ENCODE measurements at regions not wholly inside any gene's neighbourhood (a gene's known extent, or its start where the extent isn't known, plus 50 kb on each side); places are given as distances from the start of the nearest gene placed in this dataset.

DNA sequence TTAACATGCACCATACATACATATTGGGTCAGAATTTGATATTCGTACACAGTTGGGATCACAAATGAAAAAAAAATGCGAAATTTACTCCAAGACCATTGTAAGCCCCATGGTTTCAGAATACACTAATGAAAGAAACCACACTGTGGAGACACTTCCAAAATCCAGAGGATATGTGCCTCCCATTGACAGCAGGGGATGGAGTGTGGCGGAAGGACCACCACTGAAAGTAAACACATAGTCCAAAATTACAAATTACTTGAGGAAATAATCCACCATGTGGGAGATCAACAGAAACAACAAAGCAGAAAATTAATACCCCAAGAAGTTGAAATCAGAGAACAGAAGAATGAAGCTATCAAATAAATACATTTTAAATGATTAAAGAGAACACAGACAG is 291.6 kb upstream of the PAPPA start:
- TF ChIP-seq POLR2A (IDR thresholded peaks at IDR 0.05), result no peak
- TF ChIP-seq, protein P1, sequence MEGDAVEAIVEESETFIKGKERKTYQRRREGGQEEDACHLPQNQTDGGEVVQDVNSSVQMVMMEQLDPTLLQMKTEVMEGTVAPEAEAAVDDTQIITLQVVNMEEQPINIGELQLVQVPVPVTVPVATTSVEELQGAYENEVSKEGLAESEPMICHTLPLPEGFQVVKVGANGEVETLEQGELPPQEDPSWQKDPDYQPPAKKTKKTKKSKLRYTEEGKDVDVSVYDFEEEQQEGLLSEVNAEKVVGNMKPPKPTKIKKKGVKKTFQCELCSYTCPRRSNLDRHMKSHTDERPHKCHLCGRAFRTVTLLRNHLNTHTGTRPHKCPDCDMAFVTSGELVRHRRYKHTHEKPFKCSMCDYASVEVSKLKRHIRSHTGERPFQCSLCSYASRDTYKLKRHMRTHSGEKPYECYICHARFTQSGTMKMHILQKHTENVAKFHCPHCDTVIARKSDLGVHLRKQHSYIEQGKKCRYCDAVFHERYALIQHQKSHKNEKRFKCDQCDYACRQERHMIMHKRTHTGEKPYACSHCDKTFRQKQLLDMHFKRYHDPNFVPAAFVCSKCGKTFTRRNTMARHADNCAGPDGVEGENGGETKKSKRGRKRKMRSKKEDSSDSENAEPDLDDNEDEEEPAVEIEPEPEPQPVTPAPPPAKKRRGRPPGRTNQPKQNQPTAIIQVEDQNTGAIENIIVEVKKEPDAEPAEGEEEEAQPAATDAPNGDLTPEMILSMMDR (IDR thresholded peaks at IDR 0.05), result no peak
- H3K9me3 ChIP-seq, result peaks cover 0 to 3% (median 0%) of the 10 kb centered on the region in 12 donors

DNA sequence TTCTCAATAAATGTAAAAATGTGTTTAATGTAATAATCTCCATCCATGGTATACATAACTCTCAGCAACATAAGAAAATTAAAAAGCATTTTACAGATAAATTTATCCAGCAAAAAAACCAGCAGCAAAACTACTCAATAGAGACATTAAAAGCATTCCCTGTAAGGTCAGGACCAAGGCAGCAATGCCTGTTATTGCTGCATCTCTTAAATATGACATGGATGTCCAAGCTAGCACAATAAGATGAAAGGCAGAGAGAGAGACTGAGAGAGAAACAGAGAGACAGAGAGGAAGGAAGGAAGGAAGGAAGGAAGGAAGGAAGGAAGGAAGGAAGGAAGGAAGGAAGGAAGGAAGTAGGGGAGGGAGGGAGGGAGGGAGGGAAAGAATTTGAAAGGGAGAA is 289.0 kb upstream of the PAPPA start:
- no peak for DNase-seq
- TF ChIP-seq POLR2A (IDR thresholded peaks at IDR 0.05), result no peak
- TF ChIP-seq, protein P1 (IDR thresholded peaks at IDR 0.05), result no peak
- ATAC-seq, result no peak
- Histone ChIP-seq H3K27ac (no peak overlapping the region), H3K4me1 (no peaks in the 10 kb centered on the region), H3K36me3 (no peaks in the 10 kb centered on the region), H3K27me3 (no peaks in the 10 kb centered on the region), H3K4me3 (no peak overlapping the region), H3K9me3 (no peaks in the 10 kb centered on the region)
- intact Hi-C loops (cut with DNase I), result no loop called here

More for the DNA sequence above, 291.6 kb upstream of the PAPPA start:
- H3K27me3 ChIP-seq, result no peaks in the 10 kb centered on the region
- WGBS, 4 donors, result 76 to 87% (median 79%) methylated on average over 3 of the region's 3 CpGs
- ATAC-seq (no peak), DNase-seq (no peak)
- no peaks in the 10 kb centered on the region for H3K36me3 ChIP-seq
- intact Hi-C loops (cut with DNase I), result no loop called here
- H3K27ac ChIP-seq, result no peak overlapping the region
- H3K4me3 ChIP-seq, result no peak overlapping the region
- H3K4me1 ChIP-seq, result no peaks in the 10 kb centered on the region

DNA sequence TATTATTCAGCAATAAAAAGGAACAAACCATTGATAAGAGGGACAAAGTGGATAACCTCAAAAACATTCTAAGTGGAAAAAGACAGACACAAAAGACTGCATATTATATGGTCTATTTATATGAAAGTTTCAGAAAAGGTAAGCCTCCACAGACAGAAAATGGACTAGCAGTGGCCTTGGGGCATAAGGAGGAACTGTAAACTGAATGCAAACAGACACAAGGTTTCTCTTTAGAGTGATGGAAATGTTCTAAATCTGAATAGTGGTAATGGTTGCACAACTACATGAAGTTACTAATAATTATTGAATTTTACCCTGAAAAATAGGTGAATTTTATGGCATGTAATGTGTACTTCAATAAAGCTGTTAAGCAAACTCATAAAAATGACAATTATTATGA is 286.3 kb upstream of the PAPPA start:
- TF ChIP-seq POLR2A (IDR thresholded peaks at IDR 0.05), result no peak
- TF ChIP-seq, protein P1 (IDR thresholded peaks at IDR 0.05), result no peak
- Histone ChIP-seq H3K27me3 (no peaks in the 10 kb centered on the region), H3K4me3 (no peak overlapping the region), H3K36me3 (no peaks in the 10 kb centered on the region), H3K27ac (no peak overlapping the region), H3K9me3 (no peaks in the 10 kb centered on the region), H3K4me1 (no peaks in the 10 kb centered on the region)
- ATAC-seq (no peak), DNase-seq (no peak)
- intact Hi-C loops (cut with DNase I), result no loop called here

DNA sequence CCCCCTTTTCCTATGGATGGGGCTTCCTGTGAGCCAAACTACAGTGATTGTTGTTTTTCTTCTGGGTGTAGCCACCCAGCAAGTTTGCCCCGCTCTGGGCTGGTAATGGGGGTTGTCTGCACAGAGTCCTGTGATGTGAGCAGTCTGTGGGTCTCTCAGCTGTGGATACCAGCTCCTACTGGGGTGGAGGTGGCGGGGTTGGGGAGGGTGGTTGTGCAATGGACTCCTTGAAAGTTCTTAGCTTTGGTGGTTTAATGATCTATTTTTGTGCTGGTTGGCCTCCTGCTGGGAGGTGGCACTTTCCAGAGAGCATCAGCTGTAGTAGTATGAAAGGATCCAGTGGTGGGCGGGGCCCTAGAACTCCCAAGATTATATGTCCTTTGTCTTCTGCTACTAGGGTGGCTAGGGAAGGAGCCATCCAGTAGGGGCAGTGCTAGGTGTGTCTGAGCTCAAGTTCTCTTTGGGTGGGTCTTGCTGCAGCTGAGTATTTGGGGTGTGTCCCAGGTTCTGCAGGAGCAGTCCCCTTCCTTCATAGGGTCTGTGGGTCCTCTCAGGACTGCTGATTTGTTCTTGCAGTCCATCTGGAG is 275.6 kb upstream of the PAPPA start:
- H3K4me3 ChIP-seq, result no peak overlapping the region
- ATAC-seq, result no peak
- 62 to 88% (median 70%) methylated on average over 2 to 3 of the region's 3 CpGs for WGBS, 4 donors
- no peak overlapping the region for H3K27ac ChIP-seq
- no peak for TF ChIP-seq POLR2A (IDR thresholded peaks at IDR 0.05)
- TF ChIP-seq, protein P1 (IDR thresholded peaks at IDR 0.05), result no peak
- no peaks in the 10 kb centered on the region for H3K27me3 ChIP-seq
- peaks cover 0 to 10% (median 0%) of the 10 kb centered on the region in 12 donors for H3K9me3 ChIP-seq
- intact Hi-C loops (cut with DNase I), result no loop called here
- no peaks in the 10 kb centered on the region for H3K36me3 ChIP-seq
- no peaks in the 10 kb centered on the region for H3K4me1 ChIP-seq
- DNase-seq, result no peak
